ENCODE measurements at regions not wholly inside any gene's neighbourhood (a gene's known extent, or its start where the extent isn't known, plus 50 kb on each side); places are given as distances from the start of the nearest gene placed in this dataset.

- DNase-seq (ENCODE audit: low read depth in 2 of 2), result no peak
These were observed 274.3 kb upstream of the FOXQ1 start for GRCh38 chr6:1037430-1038202.

- DNase-seq (ENCODE audit: low read depth in 2 of 2), result no peak
These were observed 276.5 kb upstream of the FOXQ1 start for GRCh38 chr6:1035401-1035800.

- DNase-seq (ENCODE audit: low read depth in 2 of 2), result no peak
These were observed 280.2 kb upstream of the FOXQ1 start for GRCh38 chr6:1031720-1032119.

- no peak for DNase-seq (ENCODE audit: low read depth in 2 of 2)
These were observed 282.8 kb upstream of the FOXQ1 start for GRCh38 chr6:1029141-1029540.

GRCh38 chr6:1028723-1029122 is 283.2 kb upstream of the FOXQ1 start:
- no peak for DNase-seq (ENCODE audit: low read depth in 2 of 2)

- no peak for DNase-seq (ENCODE audit: low read depth in 2 of 2)
These were observed 283.9 kb upstream of the FOXQ1 start for GRCh38 chr6:1027795-1028569.

GRCh38 chr6:1027109-1027794 is 284.6 kb upstream of the FOXQ1 start:
- DNase-seq (ENCODE audit: low read depth in 2 of 2), result no peak

GRCh38 chr6:1025821-1026220 is 286.1 kb upstream of the FOXQ1 start:
- no peak for DNase-seq (ENCODE audit: low read depth in 2 of 2)

GRCh38 chr6:1024587-1024986 is 287.3 kb upstream of the FOXQ1 start:
- DNase-seq (ENCODE audit: low read depth in 2 of 2), result no peak

GRCh38 chr6:1024161-1024560 is 287.7 kb upstream of the FOXQ1 start:
- no peak for DNase-seq (ENCODE audit: low read depth in 2 of 2)

- no peak for DNase-seq (ENCODE audit: low read depth in 2 of 2)
These were observed 288.7 kb upstream of the FOXQ1 start for GRCh38 chr6:1023229-1023628.

GRCh38 chr6:1022719-1023118 is 289.2 kb upstream of the FOXQ1 start:
- DNase-seq (ENCODE audit: low read depth in 2 of 2), result no peak

GRCh38 chr6:1020837-1021236 is 291.1 kb upstream of the FOXQ1 start:
- no peak for DNase-seq (ENCODE audit: low read depth in 2 of 2)

GRCh38 chr6:1020133-1020532 is 291.8 kb upstream of the FOXQ1 start:
- no peak for DNase-seq (ENCODE audit: low read depth in 2 of 2)

GRCh38 chr6:1018041-1018440 is 293.9 kb upstream of the FOXQ1 start:
- DNase-seq (ENCODE audit: low read depth in 2 of 2), result no peak

GRCh38 chr6:1016329-1017302 is 295.3 kb upstream of the FOXQ1 start:
- no peak for DNase-seq (ENCODE audit: low read depth in 2 of 2)

- no peak for DNase-seq (ENCODE audit: low read depth in 2 of 2)
These were observed 296.1 kb upstream of the FOXQ1 start for GRCh38 chr6:1015825-1016224.

GRCh38 chr6:1014431-1014807 is 297.5 kb upstream of the FOXQ1 start:
- DNase-seq (ENCODE audit: low read depth in 2 of 2), result no peak

GRCh38 chr6:1013656-1014430 is 298.1 kb upstream of the FOXQ1 start:
- no peak for DNase-seq (ENCODE audit: low read depth in 2 of 2)

GRCh38 chr6:1009103-1009502 is 302.8 kb upstream of the FOXQ1 start:
- no peak for DNase-seq (ENCODE audit: low read depth in 2 of 2)

- no peak for DNase-seq (ENCODE audit: low read depth in 2 of 2)
These were observed 304.7 kb upstream of the FOXQ1 start for GRCh38 chr6:1007159-1007558.
